ENCODE measurements at regions not wholly inside any gene's neighbourhood (a gene's known extent, or its start where the extent isn't known, plus 50 kb on each side); places are given as distances from the start of the nearest gene placed in this dataset.

GRCh38 chr5:163947848-163948666 is 442.6 kb downstream of the MAT2B start (continued):
- no peak for TF ChIP-seq CSRNP3 (CRISPR knock-in tag; IDR thresholded peaks at IDR 0.05)
- TF ChIP-seq ZFP3 (CRISPR knock-in tag; IDR thresholded peaks at IDR 0.05) = no peak
- no peak for TF ChIP-seq TOX (CRISPR knock-in tag; IDR thresholded peaks at IDR 0.05; ENCODE audit: borderline replicate concordance)

GRCh38 chr5:163950248-163950647 is 444.8 kb downstream of the MAT2B start:
- no peak for TF ChIP-seq TOX (CRISPR knock-in tag; IDR thresholded peaks at IDR 0.05; ENCODE audit: borderline replicate concordance)
- no peak for TF ChIP-seq PPARA (CRISPR knock-in tag; IDR thresholded peaks at IDR 0.05; ENCODE audit: borderline replicate concordance)
- TF ChIP-seq CSRNP3 (CRISPR knock-in tag; IDR thresholded peaks at IDR 0.05) = no peak
- no peak for TF ChIP-seq RARB (CRISPR knock-in tag; IDR thresholded peaks at IDR 0.05)
- TF ChIP-seq TSHZ2 (CRISPR knock-in tag; IDR thresholded peaks at IDR 0.05) = no peak
- no peak for TF ChIP-seq ZFP3 (CRISPR knock-in tag; IDR thresholded peaks at IDR 0.05)
- no peak for TF ChIP-seq PATZ1 (CRISPR knock-in tag; IDR thresholded peaks at IDR 0.05; ENCODE audit: borderline replicate concordance)
- no peak for TF ChIP-seq POU6F1 (CRISPR knock-in tag; IDR thresholded peaks at IDR 0.05; ENCODE audit: borderline replicate concordance, low read depth)
- TF ChIP-seq GLIS3 (CRISPR knock-in tag; IDR thresholded peaks at IDR 0.05) = no peak
- TF ChIP-seq ZNF565 (CRISPR knock-in tag; conservative IDR thresholded peaks at IDR 0.05; ENCODE audit: low read depth) = no peak
- TF ChIP-seq ZNF8 (CRISPR knock-in tag; IDR thresholded peaks at IDR 0.05) = no peak
- TF ChIP-seq ZFP30 (CRISPR knock-in tag; IDR thresholded peaks at IDR 0.05) = no peak
- no peak for TF ChIP-seq CREB5 (CRISPR knock-in tag; IDR thresholded peaks at IDR 0.05; ENCODE audit: low read depth)
- TF ChIP-seq ZC3H10 (CRISPR knock-in tag; IDR thresholded peaks at IDR 0.05) = no peak
- no peak for TF ChIP-seq BACH2 (CRISPR knock-in tag; IDR thresholded peaks at IDR 0.05; ENCODE audit: borderline replicate concordance)
- no peak for TF ChIP-seq ISL1 (CRISPR knock-in tag; IDR thresholded peaks at IDR 0.05)
- TF ChIP-seq SNAI2 (CRISPR knock-in tag; IDR thresholded peaks at IDR 0.05) = no peak
- no peak for TF ChIP-seq TCF4 (CRISPR knock-in tag; IDR thresholded peaks at IDR 0.05; ENCODE audit: borderline replicate concordance)
- no peak for ATAC-seq

- no peak for ATAC-seq
- TF ChIP-seq CSDC2 (CRISPR knock-in tag; IDR thresholded peaks at IDR 0.05) (no peak), POU6F1 (CRISPR knock-in tag; IDR thresholded peaks at IDR 0.05; ENCODE audit: borderline replicate concordance, low read depth) (no peak), TCF4 (CRISPR knock-in tag; IDR thresholded peaks at IDR 0.05; ENCODE audit: borderline replicate concordance) (no peak), ZFP30 (CRISPR knock-in tag; IDR thresholded peaks at IDR 0.05) (no peak), ZNF70 (CRISPR knock-in tag; IDR thresholded peaks at IDR 0.05) (no peak), ZFP3 (CRISPR knock-in tag; IDR thresholded peaks at IDR 0.05) (no peak), TOX (CRISPR knock-in tag; IDR thresholded peaks at IDR 0.05; ENCODE audit: borderline replicate concordance) (no peak), ZNF565 (CRISPR knock-in tag; conservative IDR thresholded peaks at IDR 0.05; ENCODE audit: low read depth) (no peak), CREB5 (CRISPR knock-in tag; IDR thresholded peaks at IDR 0.05; ENCODE audit: low read depth) (no peak), ZNF8 (CRISPR knock-in tag; IDR thresholded peaks at IDR 0.05) (no peak), OSR1 (CRISPR knock-in tag; IDR thresholded peaks at IDR 0.05) (no peak), PPARA (CRISPR knock-in tag; IDR thresholded peaks at IDR 0.05; ENCODE audit: borderline replicate concordance) (no peak), ARNTL (CRISPR knock-in tag; IDR thresholded peaks at IDR 0.05; ENCODE audit: borderline replicate concordance, low read depth) (no peak)
Observed at GRCh38 chr5:163951069-163951468, 445.6 kb downstream of the MAT2B start.

All from SK-N-SH treated with all-trans-retinoic acid at 6 μM for 48 hours (cell line).